Nephron progenitor cell (in vitro differentiated cells): ENCODE measurements at regions not wholly inside any gene's neighbourhood (a gene's known extent, or its start where the extent isn't known, plus 50 kb on each side); places are given as distances from the start of the nearest gene placed in this dataset.

Experiments
- DNase-seq: peaks from one replicate; pipeline ENCODE4 v3.0.0; 2021
- H3K27ac Mint-ChIP-seq: 2 replicates; pipeline ENCODE4 v1.8.0; 2021; ENCODE audit warnings: mild to moderate bottlenecking, moderate library complexity, mixed read lengths
- H3K27me3 Mint-ChIP-seq: 2 replicates; pipeline ENCODE4 v1.8.0; 2021; ENCODE audit warnings: mild to moderate bottlenecking, low read depth, mixed read lengths; ENCODE audit not compliant: poor library complexity
- H3K36me3 Mint-ChIP-seq: 2 replicates; pipeline ENCODE4 v1.8.0; 2021; ENCODE audit warnings: low read depth, mixed read lengths
- H3K4me1 Mint-ChIP-seq: 2 replicates; pipeline ENCODE4 v1.8.0; 2021; ENCODE audit warnings: mixed read lengths
- H3K4me3 Mint-ChIP-seq: 2 replicates; pipeline ENCODE4 v1.8.0; 2021; ENCODE audit warnings: mild to moderate bottlenecking, moderate library complexity, mixed read lengths
- H3K9me3 Mint-ChIP-seq: 2 replicates; pipeline ENCODE4 v1.8.0; 2021; ENCODE audit warnings: mild to moderate bottlenecking, moderate library complexity, mixed read lengths
- CTCF ChIP-seq: fragments of 200-600 bp; sonication (generic); IDR thresholded peaks from 2 replicates; pipeline ENCODE4 v1.5.0; 2021; ENCODE audit warnings: antibody characterized with exemption

DNA sequence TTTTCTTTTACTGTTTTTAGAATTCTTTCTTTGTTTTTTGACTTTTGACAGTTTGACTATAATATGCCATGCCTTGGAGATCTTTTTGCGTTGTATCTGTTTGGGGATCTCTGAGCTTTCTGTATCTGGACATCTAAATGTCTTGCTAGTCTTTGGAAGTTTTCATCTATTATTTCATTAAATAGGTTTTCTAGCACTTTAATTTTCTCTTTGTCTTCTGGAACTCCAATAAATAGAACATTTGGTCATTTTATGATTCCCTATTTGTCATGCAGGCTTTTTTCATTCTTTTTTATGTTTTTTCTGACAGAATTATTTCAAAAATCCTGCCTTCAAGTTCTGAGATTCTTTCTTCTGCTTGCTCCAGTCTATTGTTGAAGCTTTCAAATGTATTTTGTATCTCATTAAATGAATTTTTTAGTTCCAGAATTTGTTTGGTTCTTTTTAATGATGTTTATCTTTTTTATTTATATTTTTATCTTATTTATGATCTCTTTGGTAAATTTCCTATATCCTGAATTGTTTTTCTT, 201.4 kb downstream of the CHD9NB start:
- DNase-seq: no peak
- Mint-ChIP-seq H3K4me1 (no peaks in the 10 kb centered on the region), H3K27ac (no peak overlapping the region), H3K4me3 (no peak overlapping the region), H3K36me3 (no peaks in the 10 kb centered on the region), H3K9me3 (peaks cover 59% of the 10 kb centered on the region), H3K27me3 (peaks cover 6% of the 10 kb centered on the region)
- TF ChIP-seq CTCF: no peak

DNA sequence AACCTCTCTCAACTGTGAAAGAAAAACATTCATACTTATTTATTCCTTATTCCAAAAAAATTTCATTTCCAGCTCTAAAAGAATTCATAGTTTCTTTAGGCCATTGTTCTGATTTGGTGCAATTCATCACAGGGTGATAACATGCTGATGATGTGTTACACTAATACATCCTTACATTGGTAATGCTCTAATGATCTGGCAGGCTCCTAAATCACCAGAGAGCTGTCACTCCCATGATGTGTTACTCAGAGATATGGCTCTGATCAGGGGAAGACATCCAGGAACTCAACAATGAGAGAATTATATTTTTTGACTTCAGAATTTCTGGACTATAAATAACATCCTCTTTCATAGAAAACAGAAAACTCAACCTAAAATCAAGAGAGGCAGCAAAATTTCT, 209.3 kb downstream of the CHD9NB start:
- H3K4me1 Mint-ChIP-seq: no peaks in the 10 kb centered on the region
- H3K9me3 Mint-ChIP-seq: peaks cover 21% of the 10 kb centered on the region
- H3K4me3 Mint-ChIP-seq: no peak overlapping the region
- no peaks in the 10 kb centered on the region for H3K36me3 Mint-ChIP-seq
- H3K27ac Mint-ChIP-seq: no peak overlapping the region
- TF ChIP-seq CTCF: no peak
- H3K27me3 Mint-ChIP-seq: peaks cover 3% of the 10 kb centered on the region
- DNase-seq: no peak

- Mint-ChIP-seq H3K27ac (no peak overlapping the region), H3K36me3 (no peaks in the 10 kb centered on the region), H3K27me3 (peaks cover 7% of the 10 kb centered on the region), H3K4me3 (no peak overlapping the region), H3K9me3 (no peaks in the 10 kb centered on the region), H3K4me1 (no peaks in the 10 kb centered on the region)
- no peak for TF ChIP-seq CTCF
- DNase-seq: no peak
Measured at GRCh38 chr16:52837251-52837650, 215.4 kb downstream of the CHD9NB start.

GRCh38 chr16:52834736-52835465, 217.8 kb downstream of the CHD9NB start:
- TF ChIP-seq CTCF: no peak
- no peak for DNase-seq

GRCh38 chr16:52832771-52833170, 219.9 kb downstream of the CHD9NB start:
- TF ChIP-seq CTCF: no peak
- DNase-seq: no peak
- no peaks in the 10 kb centered on the region for H3K9me3 Mint-ChIP-seq
- no peak overlapping the region for H3K27ac Mint-ChIP-seq
- no peak overlapping the region for H3K4me3 Mint-ChIP-seq
- H3K4me1 Mint-ChIP-seq: no peaks in the 10 kb centered on the region
- no peaks in the 10 kb centered on the region for H3K36me3 Mint-ChIP-seq
- H3K27me3 Mint-ChIP-seq: peaks cover 16% of the 10 kb centered on the region

More at GRCh38 chr16:52834736-52835465, 217.8 kb downstream of the CHD9NB start:
- Mint-ChIP-seq H3K9me3 (no peaks in the 10 kb centered on the region), H3K4me1 (no peaks in the 10 kb centered on the region), H3K4me3 (no peak overlapping the region), H3K27ac (no peak overlapping the region), H3K27me3 (peaks cover 12% of the 10 kb centered on the region), H3K36me3 (no peaks in the 10 kb centered on the region)

GRCh38 chr16:52827456-52827855, 225.2 kb downstream of the CHD9NB start:
- no peak for TF ChIP-seq CTCF
- no peaks in the 10 kb centered on the region for H3K9me3 Mint-ChIP-seq
- H3K4me1 Mint-ChIP-seq: no peaks in the 10 kb centered on the region
- H3K4me3 Mint-ChIP-seq: no peak overlapping the region
- DNase-seq: no peak
- H3K27me3 Mint-ChIP-seq: peaks cover 17% of the 10 kb centered on the region
- H3K27ac Mint-ChIP-seq: no peak overlapping the region
- no peaks in the 10 kb centered on the region for H3K36me3 Mint-ChIP-seq
